HepG2 (cell line): ENCODE measurements at regions not wholly inside any gene's neighbourhood (a gene's known extent, or its start where the extent isn't known, plus 50 kb on each side); places are given as distances from the start of the nearest gene placed in this dataset.

ENCODE experiments used
- AGO1 ChIP-seq: fragments of 200-400 bp; formaldehyde crosslinking; IDR thresholded peaks from 2 replicates; pipeline ENCODE4 v1.6.1; 2017; ENCODE audit warnings: mild to moderate bottlenecking, low read depth, low read length, moderate library complexity; ENCODE audit not compliant: poor library complexity, severe bottlenecking
- ATF1 ChIP-seq: IDR thresholded peaks from 2 replicates; pipeline ENCODE4 v1.6.1; 2016; ENCODE audit warnings: mild to moderate bottlenecking, control low read depth
- ATF5 ChIP-seq: sonication (generic); formaldehyde crosslinking; IDR thresholded peaks from 2 replicates; pipeline ENCODE4 v1.4.0; 2020; ENCODE audit warnings: mild to moderate bottlenecking, low read depth, missing genetic modification reagents
- DDIT3 ChIP-seq: sonication (generic); formaldehyde crosslinking; IDR thresholded peaks from 2 replicates; pipeline ENCODE4 v1.4.0; 2020; ENCODE audit warnings: mild to moderate bottlenecking, missing genetic modification reagents
- E2F2 ChIP-seq: sonication (generic); formaldehyde crosslinking; IDR thresholded peaks from 2 replicates; pipeline ENCODE4 v1.4.0; 2020; ENCODE audit warnings: missing genetic modification reagents, borderline replicate concordance
- ELF4 ChIP-seq: sonication (generic); formaldehyde crosslinking; IDR thresholded peaks from 2 replicates; pipeline ENCODE4 v1.5.0; 2020; ENCODE audit warnings: missing genetic modification reagents, mild to moderate bottlenecking, moderate library complexity, borderline replicate concordance
- GATA4 ChIP-seq: sonication (generic); IDR thresholded peaks from 2 replicates; pipeline ENCODE4 v1.6.1; 2016; ENCODE audit warnings: antibody characterized with exemption, low read depth, borderline replicate concordance
- HNF1B ChIP-seq: sonication (generic); formaldehyde crosslinking; IDR thresholded peaks from 2 replicates; pipeline ENCODE4 v1.5.1; 2020; ENCODE audit warnings: mild to moderate bottlenecking, moderate library complexity, missing genetic modification reagents
- MBD4 ChIP-seq: IDR thresholded peaks from 2 replicates; pipeline ENCODE4 v1.6.1; 2012; ENCODE audit warnings: low read length, inconsistent platforms, borderline replicate concordance
- PATZ1 ChIP-seq: sonication (generic); formaldehyde crosslinking; IDR thresholded peaks from 2 replicates; pipeline ENCODE4 v1.4.0; 2020; ENCODE audit warnings: missing genetic modification reagents
- PTBP1 ChIP-seq: fragments of 200-400 bp; formaldehyde crosslinking; IDR thresholded peaks from 2 replicates; pipeline ENCODE4 v1.6.1; 2018; ENCODE audit warnings: low read length, low read depth; ENCODE audit not compliant: poor library complexity, severe bottlenecking
- REPIN1 ChIP-seq: sonication (generic); formaldehyde crosslinking; IDR thresholded peaks from 2 replicates; pipeline ENCODE4 v1.8.0; 2022; ENCODE audit warnings: missing genetic modification reagents, low read depth, mild to moderate bottlenecking, borderline replicate concordance
- RFX3 ChIP-seq: IDR thresholded peaks from 2 replicates; pipeline ENCODE4 v1.6.1; 2016; ENCODE audit warnings: missing biosample characterization, missing genetic modification reagents
- RXRB ChIP-seq: IDR thresholded peaks from 2 replicates; pipeline ENCODE4 v1.6.1; 2016; ENCODE audit warnings: borderline replicate concordance, missing genetic modification reagents, missing compliant biosample characterization
- SKI ChIP-seq: fragments of 450-650 bp; IDR thresholded peaks from one replicate; pipeline ENCODE4 v1.6.1; 2018; ENCODE audit warnings: mild to moderate bottlenecking; ENCODE audit not compliant: partially characterized antibody
- TFE3 ChIP-seq: IDR thresholded peaks from 2 replicates; pipeline ENCODE4 v1.6.1; 2016
- ZFY ChIP-seq: sonication (generic); formaldehyde crosslinking; IDR thresholded peaks from 2 replicates; pipeline ENCODE4 v1.4.0; 2020; ENCODE audit warnings: missing genetic modification reagents
- ZFYVE20 ChIP-seq: sonication (generic); formaldehyde crosslinking; IDR thresholded peaks from 2 replicates; pipeline ENCODE4 v1.8.0; 2023; ENCODE audit warnings: low read depth, mild to moderate bottlenecking, moderate library complexity, missing genetic modification reagents, borderline replicate concordance
- ZNF253 ChIP-seq: sonication (generic); formaldehyde crosslinking; IDR thresholded peaks from 2 replicates; pipeline ENCODE4 v1.8.0; 2022; ENCODE audit warnings: mild to moderate bottlenecking, missing genetic modification reagents, borderline replicate concordance
- ZNF543 ChIP-seq: sonication (generic); formaldehyde crosslinking; IDR thresholded peaks from 2 replicates; pipeline ENCODE4 v1.4.0; 2020; ENCODE audit warnings: mild to moderate bottlenecking, missing genetic modification reagents
- ZNF557 ChIP-seq: sonication (generic); formaldehyde crosslinking; IDR thresholded peaks from 2 replicates; pipeline ENCODE4 v1.4.0; 2020; ENCODE audit warnings: missing genetic modification reagents
- ZNF598 ChIP-seq: sonication (generic); formaldehyde crosslinking; IDR thresholded peaks from 2 replicates; pipeline ENCODE4 v1.5.1; 2020; ENCODE audit warnings: mild to moderate bottlenecking, missing genetic modification reagents, borderline replicate concordance
- ZSCAN20 ChIP-seq: sonication (generic); formaldehyde crosslinking; IDR thresholded peaks from 2 replicates; pipeline ENCODE4 v1.4.0; 2020; ENCODE audit warnings: missing genetic modification reagents, mild to moderate bottlenecking, borderline replicate concordance

GRCh38 chr4:157810137-157810774 lies 362.6 kb downstream of the GASK1B start (continued):
- TF ChIP-seq E2F2 (CRISPR knock-in tag) (no peak), PTBP1 (no peak), MBD4 (no peak), ZNF543 (CRISPR knock-in tag) (no peak), RXRB (CRISPR knock-in tag) (peak; percentile 96), SKI (peak; percentile 48), ZNF253 (no peak), ATF1 (CRISPR knock-in tag) (0 out of 2 replicates have a peak, but pooled peaks have one; percentile 14), RFX3 (CRISPR knock-in tag) (no peak), DDIT3 (CRISPR knock-in tag) (no peak), ZNF598 (no peak), AGO1 (no peak), HNF1B (CRISPR knock-in tag) (no peak), ZNF557 (CRISPR knock-in tag) (0 out of 2 replicates have a peak, but pooled peaks have one; percentile 26), PATZ1 (no peak), ZFYVE20 (CRISPR knock-in tag) (no peak), ZFY (no peak), ELF4 (CRISPR knock-in tag) (no peak), TFE3 (CRISPR knock-in tag) (no peak), ZSCAN20 (CRISPR knock-in tag) (no peak), GATA4 (peak; percentile 33; the same call in 1 of the 2 replicates), REPIN1 (CRISPR knock-in tag) (no peak), ATF5 (CRISPR knock-in tag) (no peak)
